Endothelial cell of umbilical vein (primary cell): ENCODE measurements at regions not wholly inside any gene's neighbourhood (a gene's known extent, or its start where the extent isn't known, plus 50 kb on each side); places are given as distances from the start of the nearest gene placed in this dataset.

Source experiments
- BruUV-seq: library from RNA; stranded (reverse); fragments of 400-500 nt; replicated peaks from 2 replicates; lab custom pipeline; 2021; lab: Mats Ljungman, UMichigan
- CTCF ChIA-PET: fragments of 300-600, 350-600 bp; sonication (Branson Sonifier 250); formaldehyde crosslinking; loops from one replicate; lab custom pipeline; 2021; ENCODE audit warnings: antibody characterized with exemption, inconsistent platforms; lab: Charles Lee
- POLR2A ChIA-PET: fragments of 300-600, 350-600 bp; sonication (Branson Sonifier 250); formaldehyde crosslinking; loops from one replicate; lab custom pipeline; 2021; ENCODE audit warnings: antibody characterized with exemption, inconsistent platforms; lab: Charles Lee
- DNase-seq: peaks from one replicate; pipeline ENCODE4 v3.0.0-alpha.2; 2011; ENCODE audit warnings: low read depth, low spot score
- FAIRE-seq: peaks from 2 replicates; lab custom pipeline; 2011; peaks lifted over from hg19 to GRCh38; lab: Jason Lieb, UNC
- H2AFZ ChIP-seq: 2 replicates; pipeline ENCODE4 v1.6.0; 2012; ENCODE audit warnings: low read depth, low read length, control low read depth, inconsistent platforms
- H3K27ac ChIP-seq: 2 replicates; pipeline ENCODE4 v1.5.1; 2011; ENCODE audit warnings: low read depth, mild to moderate bottlenecking, control low read depth, low read length, moderate library complexity; ENCODE audit not compliant: insufficient read depth
- H3K27me3 ChIP-seq, 2 experiments: 2 replicates each; pipeline versions ENCODE4 v1.6.0 to v1.6.1; 2011; ENCODE audit warnings: low read length in 2 of 2, mixed read lengths in 1 of 2; ENCODE audit not compliant: control insufficient read depth in 2 of 2, insufficient read depth in 2 of 2
- H3K36me3 ChIP-seq, 2 experiments: 2 replicates in 1 of 2; 3 replicates in 1 of 2; pipeline ENCODE4 v1.5.1; 2011; ENCODE audit warnings: low read length in 2 of 2, mild to moderate bottlenecking in 1 of 2, moderate library complexity in 1 of 2; ENCODE audit not compliant: control insufficient read depth in 2 of 2, insufficient read depth in 2 of 2; ENCODE audit errors: extremely low read depth in 1 of 2
- H3K4me1 ChIP-seq: 3 replicates; pipeline ENCODE4 v1.5.1; 2011; ENCODE audit warnings: mild to moderate bottlenecking, low read length; ENCODE audit not compliant: control insufficient read depth, insufficient read depth; ENCODE audit errors: extremely low read depth
- H3K4me2 ChIP-seq: 2 replicates; pipeline ENCODE4 v1.6.1; 2011; ENCODE audit warnings: low read length, control low read depth, mixed read lengths; ENCODE audit not compliant: insufficient read depth
- H3K4me3 ChIP-seq, 3 experiments: fragments of 200-600 bp in 1 of 3; sonication (generic), shearing (Covaris generic) in 1 of 3; replicated peaks in 1 of 3; 2 replicates each; pipeline ENCODE4 v1.5.1; 2011 to 2016; ENCODE audit warnings: control low read depth in 3 of 3, low read length in 3 of 3, mild to moderate bottlenecking in 2 of 3, inconsistent platforms in 1 of 3, low read depth in 1 of 3, moderate library complexity in 1 of 3; ENCODE audit not compliant: insufficient read depth in 1 of 3
- H3K79me2 ChIP-seq: 2 replicates; pipeline ENCODE4 v1.6.0; 2012; ENCODE audit warnings: low read length, inconsistent platforms; ENCODE audit not compliant: control insufficient read depth, insufficient read depth
- H3K9ac ChIP-seq: replicated peaks from 2 replicates; pipeline ENCODE3; 2011; ENCODE audit warnings: low read length, control low read depth; ENCODE audit not compliant: insufficient read depth; ENCODE audit errors: extremely low read depth
- H3K9me1 ChIP-seq: replicated peaks from 3 replicates; pipeline ENCODE4 v1.6.0; 2011; ENCODE audit warnings: mild to moderate bottlenecking, low read length; ENCODE audit not compliant: control insufficient read depth, insufficient read depth; ENCODE audit errors: extremely low read depth
- H3K9me3 ChIP-seq: replicated peaks from 2 replicates; pipeline ENCODE4 v1.5.1; 2012; ENCODE audit warnings: low read length, inconsistent platforms; ENCODE audit not compliant: control insufficient read depth, insufficient read depth
- H4K20me1 ChIP-seq: replicated peaks from 2 replicates; pipeline ENCODE3; 2011; ENCODE audit warnings: mild to moderate bottlenecking, low read length; ENCODE audit not compliant: control insufficient read depth, insufficient read depth; ENCODE audit errors: extremely low read depth
- CTCF ChIP-seq, 2 donors: IDR thresholded peaks; 1 replicate in 1 of 2; 2 replicates in 1 of 2; pipeline ENCODE4 v1.5.1; 2011; ENCODE audit warnings: low read length in 2 of 2, mild to moderate bottlenecking in 2 of 2, moderate library complexity in 2 of 2, control low read depth in 1 of 2, inconsistent platforms in 1 of 2, low read depth in 1 of 2; ENCODE audit not compliant: insufficient read depth in 1 of 2; ENCODE audit errors: extremely low read depth in 1 of 2
- EZH2 ChIP-seq: IDR thresholded peaks from 2 replicates; pipeline ENCODE4 v1.6.1; 2012; ENCODE audit warnings: borderline replicate concordance, low read depth, mild to moderate bottlenecking, moderate library complexity, low read length, inconsistent platforms; ENCODE audit not compliant: severe bottlenecking
- FOS ChIP-seq: IDR thresholded peaks from 2 replicates; pipeline ENCODE4 v1.6.1; 2011; ENCODE audit warnings: mild to moderate bottlenecking, low read length, moderate library complexity, borderline replicate concordance; ENCODE audit not compliant: insufficient read depth
- GATA2 ChIP-seq: IDR thresholded peaks from 2 replicates; pipeline ENCODE4 v1.7.0; 2011; ENCODE audit warnings: low read depth, mild to moderate bottlenecking, moderate library complexity, mixed read lengths, low read length; ENCODE audit not compliant: insufficient read length, insufficient read depth
- JUN ChIP-seq: IDR thresholded peaks from 2 replicates; pipeline ENCODE4 v1.6.1; 2011; ENCODE audit warnings: borderline replicate concordance, low read depth; ENCODE audit not compliant: insufficient read length, insufficient read depth
- MAX ChIP-seq: IDR thresholded peaks from 2 replicates; pipeline ENCODE4 v1.6.1; 2011; ENCODE audit not compliant: insufficient read depth, insufficient read length
- MYC ChIP-seq: IDR thresholded peaks from one replicate; pipeline ENCODE4 v1.6.1; 2011; ENCODE audit warnings: mild to moderate bottlenecking, low read depth, low read length
- POLR2A ChIP-seq: IDR thresholded peaks from 2 replicates; pipeline ENCODE4 v1.6.1; 2012; ENCODE audit warnings: low read depth, mild to moderate bottlenecking, control low read depth, low read length
- POLR2AphosphoS5 ChIP-seq: IDR thresholded peaks from 2 replicates; pipeline ENCODE4 v1.6.1; 2012; ENCODE audit warnings: low read depth, mild to moderate bottlenecking, control low read depth, low read length, moderate library complexity; ENCODE audit not compliant: insufficient read depth
- dilution Hi-C: fragments of 300-500 bp; cut with MboI; formaldehyde crosslinking; loops from one replicate; pipeline ENCODE4 v1.15.0; 2019; ENCODE audit warnings: low sequenced_read_pairs; ENCODE audit not compliant: extremely low pct_ligation_motif_present
- intact Hi-C: fragments of 100-400 bp; cut with micrococcal nuclease; formaldehyde crosslinking; loops from one replicate; pipeline ENCODE4 v1.10.0; 2022

- Histone ChIP-seq H3K4me1 (no peaks in the 10 kb centered on the region), H3K9me3 (no peaks in the 10 kb centered on the region), H3K79me2 (no peaks in the 10 kb centered on the region), H4K20me1 (no peaks in the 10 kb centered on the region), H3K27ac (no peak overlapping the region), H3K4me2 (no peak overlapping the region), H2AFZ (no peak overlapping the region), H3K36me3 (no peaks in the 10 kb centered on the region), H3K9me1 (no peaks in the 10 kb centered on the region), H3K4me3 (no peak overlapping the region), H3K9ac (no peak overlapping the region), H3K27me3 (no peaks in the 10 kb centered on the region)
- POLR2A ChIA-PET = no interaction called here
- TF ChIP-seq POLR2AphosphoS5 (no peak), JUN (no peak), MAX (no peak), EZH2 (no peak), POLR2A (no peak), MYC (no peak), CTCF (IDR thresholded peaks at IDR 0.05; ENCODE audit: extremely low read depth in 1 of 2, insufficient read depth in 1 of 2, low read depth in 1 of 2, low read length in 2 of 2) (no peak), FOS (no peak), GATA2 (no peak)
- BruUV-seq = no TSS peak
- dilution Hi-C loops = no loop called here
- DNase-seq (no peak), FAIRE-seq (no peak)
- intact Hi-C loops = no loop called here
- CTCF ChIA-PET = no interaction called here
These were observed 733.7 kb upstream of the POU3F3 start for GRCh38 chr2:104120171-104120570.
